Stimulated activated CD4-positive, alpha-beta T cell treated with anti-CD3 and anti-CD28 coated beads, TNF-alpha, amount 100 ng/mL, for 4 hours (primary cell): ENCODE measurements at regions not wholly inside any gene's neighbourhood (a gene's known extent, or its start where the extent isn't known, plus 50 kb on each side); places are given as distances from the start of the nearest gene placed in this dataset.

Source experiments
- DNase-seq, 3 experiments: peaks; one replicate each; pipeline ENCODE4 v3.0.0-alpha.2; 2020; ENCODE audit warnings: low read depth in 3 of 3

DNA sequence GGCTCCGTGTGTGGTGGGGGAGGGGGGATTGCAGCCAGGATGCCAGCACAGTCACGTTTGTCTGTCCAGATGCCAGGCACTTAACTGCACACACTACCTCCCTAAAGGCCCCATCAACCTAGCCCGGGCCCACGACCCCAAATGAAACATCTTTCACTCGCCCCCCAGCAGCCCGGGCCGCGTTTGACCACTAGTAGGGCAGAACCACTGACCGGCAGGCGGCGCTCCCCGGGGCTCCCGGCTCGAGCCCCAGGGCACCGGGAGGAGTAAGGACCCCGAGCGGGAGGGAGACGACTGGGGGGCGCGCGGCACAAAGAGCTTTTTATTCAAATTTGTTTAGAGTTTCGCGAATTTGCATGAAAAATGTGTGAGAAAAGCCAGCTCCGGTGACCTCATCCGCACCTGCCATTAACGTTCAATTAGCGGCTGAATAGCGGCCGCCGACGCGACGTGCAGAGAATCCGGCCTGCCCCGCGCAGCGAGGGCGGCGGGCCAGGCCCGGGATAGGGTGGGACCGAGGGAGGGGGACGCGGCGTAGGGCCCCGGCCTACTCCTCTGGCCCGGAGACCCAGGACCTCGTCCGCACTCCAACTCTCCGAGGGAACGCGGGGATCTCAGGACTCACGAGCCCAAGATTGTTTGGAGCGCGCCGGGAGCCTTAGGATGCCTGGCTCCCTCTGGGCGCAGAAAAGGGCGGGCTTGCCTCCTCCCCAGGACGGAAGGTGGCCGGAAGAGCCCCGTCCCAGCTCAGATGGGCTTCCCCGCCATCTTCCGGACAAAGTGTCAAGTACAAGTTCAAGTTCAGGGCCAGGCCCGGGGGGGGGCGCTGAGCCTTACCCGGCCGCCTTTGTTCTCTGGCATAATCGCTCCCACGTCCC lies 64.9 kb upstream of the POLG start:
- DNase-seq: no peak

DNA sequence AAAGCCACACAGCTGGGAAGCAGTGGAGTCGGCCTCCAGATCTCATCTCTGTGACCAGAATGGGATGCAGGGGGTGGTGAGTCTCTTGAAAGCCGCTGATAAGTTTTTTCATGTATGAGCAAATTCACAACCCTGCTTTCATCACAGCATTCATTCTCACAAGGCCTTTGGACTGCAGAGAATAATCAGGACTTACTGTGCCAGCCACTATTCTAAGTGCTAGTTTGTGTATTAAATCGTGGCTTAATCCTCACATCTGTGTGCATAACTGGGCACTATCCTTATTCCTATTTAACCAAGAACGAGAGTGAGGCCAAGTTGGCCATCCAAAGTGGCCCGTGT lies 64.2 kb upstream of the POLG start:
- no peak for DNase-seq

GRCh38 chr15:89397653-89398023 lies 63.0 kb upstream of the POLG start:
- no peak for DNase-seq

DNA sequence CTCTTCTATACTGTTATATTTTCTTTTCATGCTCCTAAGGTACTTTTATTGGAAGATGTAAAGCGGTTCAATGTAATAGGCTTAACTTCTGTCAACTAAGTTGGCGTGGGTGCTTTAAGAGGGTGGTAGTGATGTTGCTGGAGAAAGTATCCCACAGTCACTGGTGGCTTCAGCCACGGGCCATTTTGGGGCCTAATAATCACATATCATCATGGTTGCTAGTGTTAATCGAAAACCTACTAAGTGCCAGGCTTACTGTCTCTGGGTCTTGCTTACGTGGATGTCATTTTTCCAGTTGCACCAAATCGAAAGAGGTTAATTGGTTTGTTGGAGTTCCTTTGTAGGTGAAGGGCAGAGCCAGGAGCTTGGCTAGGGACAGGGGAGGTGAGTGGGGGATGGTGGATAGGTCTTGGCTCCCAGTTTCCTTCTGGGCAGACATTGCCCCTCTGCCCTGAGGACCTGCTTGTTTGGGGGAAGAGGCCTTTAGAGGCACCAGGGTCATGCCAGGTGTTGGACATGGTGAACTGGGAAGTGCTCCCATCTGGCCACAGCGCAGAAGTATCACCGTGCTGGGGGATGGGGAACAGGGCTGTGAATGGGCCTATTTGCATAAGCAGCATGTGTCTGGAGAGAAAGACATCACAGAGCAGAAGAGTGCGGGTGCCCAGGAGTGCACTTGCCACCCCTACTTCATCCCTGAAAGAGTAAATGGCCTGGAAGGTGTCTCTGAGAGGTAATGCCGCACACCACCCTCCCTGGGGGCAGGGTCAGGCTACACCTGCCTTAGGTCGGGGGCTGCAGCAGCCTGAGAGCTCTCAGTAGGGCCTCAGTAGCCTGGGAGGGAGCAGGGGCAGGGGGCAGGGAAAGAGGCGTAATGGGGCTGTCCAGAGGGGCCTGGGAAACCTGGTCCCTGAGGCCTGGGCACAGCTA lies 62.4 kb upstream of the POLG start:
- no peak for DNase-seq

DNA sequence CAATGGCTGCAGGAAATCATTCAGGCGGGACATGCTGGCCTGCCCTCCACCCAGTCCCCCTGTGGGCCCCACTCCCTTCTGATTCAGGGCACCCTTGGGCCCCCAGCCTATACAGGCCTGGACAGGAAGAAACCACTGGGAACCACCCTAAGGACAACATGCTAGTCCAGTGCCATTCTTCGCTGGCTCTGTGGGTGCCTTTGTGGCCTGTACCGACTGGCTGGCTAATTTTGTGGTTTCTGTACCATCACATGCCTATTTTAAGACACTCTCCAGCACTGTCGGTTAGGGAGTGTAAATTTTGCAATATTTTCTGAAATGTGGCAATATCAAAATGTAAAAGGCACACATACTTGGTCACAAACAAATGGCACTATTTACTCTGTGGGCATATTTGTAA lies 61.4 kb upstream of the POLG start:
- DNase-seq: no peak

GRCh38 chr15:89395461-89395871 lies 60.8 kb upstream of the POLG start:
- DNase-seq: no peak

DNA sequence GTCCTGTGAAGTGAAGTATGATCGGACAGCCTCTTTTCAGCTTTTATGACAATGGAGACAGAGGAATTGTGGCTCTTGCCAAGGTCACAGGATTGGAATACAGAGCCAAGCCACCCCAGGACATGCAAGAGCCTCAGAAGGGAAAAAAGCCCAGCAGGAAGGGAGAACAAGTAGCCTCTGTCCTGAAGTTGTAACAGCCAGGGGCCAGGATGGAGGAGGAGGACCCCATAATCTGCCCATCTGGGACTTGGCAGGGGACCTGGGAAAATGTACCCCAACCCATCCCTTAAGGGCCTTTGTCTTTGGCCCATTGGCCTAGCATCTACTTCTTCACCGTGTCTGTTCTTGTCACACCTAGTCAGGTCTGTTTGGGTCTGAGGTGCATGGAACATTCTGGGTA lies 60.4 kb upstream of the POLG start:
- DNase-seq: no peak

DNA sequence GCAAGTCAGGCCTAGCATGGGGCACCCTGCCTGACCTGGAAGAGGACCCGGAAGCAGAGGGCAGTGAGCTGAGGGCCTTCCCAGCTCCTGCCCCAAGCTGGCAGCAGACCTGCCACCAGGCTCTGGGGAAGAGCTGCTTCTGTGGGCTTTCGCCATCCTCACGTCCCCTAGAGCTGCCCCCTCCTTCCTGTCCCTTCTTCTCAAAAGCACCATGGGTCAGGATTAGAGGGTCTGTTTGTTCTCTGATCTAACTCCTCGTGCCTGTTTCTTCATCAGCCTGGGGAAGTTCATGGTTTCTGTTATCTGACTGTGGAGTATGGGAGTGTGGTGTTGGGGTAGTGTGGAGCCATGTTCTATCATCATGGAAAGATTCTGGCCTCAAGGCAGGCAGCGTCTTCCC lies 58.4 kb upstream of the POLG start:
- no peak for DNase-seq

GRCh38 chr15:89391685-89392257 lies 57.1 kb upstream of the POLG start:
- DNase-seq: no peak

DNA sequence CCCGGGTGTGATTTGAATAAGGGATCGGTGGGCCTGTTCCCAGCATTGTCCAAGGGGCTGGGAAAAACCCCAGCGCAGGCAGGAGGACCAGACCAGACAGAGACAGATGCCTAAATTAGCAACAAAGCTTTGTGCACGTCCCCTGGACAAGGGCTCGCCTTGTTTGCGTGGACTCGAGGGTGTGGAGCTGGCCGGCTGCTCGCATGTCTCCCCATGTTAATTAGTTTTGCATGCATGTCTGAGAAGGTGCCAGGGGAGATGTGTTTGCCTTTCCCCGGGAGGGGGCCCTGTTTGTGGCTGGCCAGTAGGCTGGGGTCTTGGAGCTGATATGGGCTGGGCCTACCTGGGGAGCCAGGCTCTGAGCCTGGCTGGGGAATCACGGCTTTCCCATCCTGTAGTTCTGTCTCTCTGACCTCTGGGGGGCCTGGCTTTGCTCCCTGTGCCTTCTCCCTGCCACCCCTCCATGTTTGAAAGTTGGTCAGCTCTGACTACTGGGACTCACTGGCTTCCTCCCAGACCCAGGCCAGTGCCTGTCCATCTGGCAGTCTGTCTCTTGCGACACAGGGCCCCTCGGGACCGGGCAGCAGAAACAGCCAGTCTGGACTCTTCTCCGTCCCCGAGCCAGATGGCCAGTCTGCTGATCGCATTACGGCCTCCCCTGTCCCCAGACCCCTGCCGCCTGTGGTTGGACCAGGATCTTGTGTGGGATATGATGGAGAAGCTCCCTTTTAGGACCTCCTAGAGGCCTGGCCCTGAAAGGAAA lies 55.4 kb upstream of the POLG start:
- no peak for DNase-seq

DNA sequence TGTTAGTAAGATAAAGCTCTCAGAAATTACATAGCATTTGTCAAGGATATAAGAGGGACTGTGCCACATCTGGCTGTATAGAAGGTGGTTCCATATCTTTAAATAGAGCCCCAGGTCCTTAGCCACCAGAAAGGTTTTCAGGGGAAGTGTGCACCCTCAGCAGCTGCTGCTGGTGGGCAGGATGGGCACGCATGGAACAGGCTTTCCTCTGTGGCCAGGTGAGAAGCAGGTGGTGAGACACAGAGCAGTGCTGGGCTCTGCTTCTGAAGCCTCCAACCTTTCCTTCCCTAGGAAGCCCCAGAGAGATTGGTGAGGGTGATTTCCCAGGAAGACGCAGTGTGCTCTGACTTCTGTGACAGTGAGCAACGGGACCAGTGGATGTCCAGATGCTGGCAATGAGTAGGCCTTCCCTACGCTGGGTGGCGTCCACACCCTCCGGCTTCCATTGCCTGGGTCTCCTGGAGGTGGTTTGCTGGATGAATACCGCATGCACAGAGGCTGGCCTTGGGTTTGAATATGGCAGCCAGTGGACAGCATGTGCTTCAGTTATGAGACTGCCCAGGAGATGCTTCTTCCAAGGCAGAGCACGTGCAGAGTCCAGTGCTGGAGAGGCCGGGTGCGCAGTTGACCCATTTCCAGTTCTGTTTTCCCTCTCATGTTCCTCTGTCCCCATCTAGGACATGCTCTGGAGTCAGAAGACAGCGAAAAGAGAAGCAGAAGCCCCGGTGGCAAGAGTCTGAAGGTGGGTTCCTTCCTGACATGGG lies 52.7 kb upstream of the POLG start:
- no peak for DNase-seq

DNA sequence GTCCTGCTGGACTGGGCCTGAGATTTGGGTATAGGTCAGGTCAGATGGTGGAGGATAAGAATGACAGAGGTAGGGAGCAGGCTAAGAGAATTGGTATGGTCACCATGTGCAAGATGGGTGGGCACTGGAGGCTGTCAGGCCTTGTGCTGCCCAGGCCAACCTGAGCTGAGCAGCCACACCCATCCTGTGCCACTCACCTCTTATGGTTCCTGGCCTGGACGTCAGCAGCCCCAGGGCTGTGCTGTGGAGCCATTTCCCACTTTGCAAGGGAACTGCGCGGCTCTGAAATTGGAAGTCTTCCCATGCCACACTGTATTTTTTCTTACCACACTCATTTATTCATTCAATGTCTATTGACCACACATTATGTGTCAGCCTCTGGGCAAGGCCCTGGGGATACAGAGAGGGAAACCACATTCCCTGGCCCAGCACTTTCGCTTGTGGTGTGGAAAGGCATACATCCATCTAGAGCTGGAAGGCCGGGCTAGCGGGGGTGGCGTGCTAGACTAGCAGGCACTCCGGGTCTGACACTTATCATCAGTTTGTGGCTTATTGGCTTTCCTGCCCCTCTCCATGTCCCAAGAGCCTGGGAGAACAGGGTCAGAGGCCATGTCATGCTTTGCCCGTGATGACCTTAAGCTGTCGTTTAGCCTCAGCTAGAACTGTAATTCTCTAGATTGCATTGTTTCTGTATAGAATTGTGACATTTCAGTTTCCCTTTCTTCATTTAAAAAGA lies 51.1 kb upstream of the POLG start:
- no peak for DNase-seq
